Brain microvascular endothelial cell (primary cell): ENCODE measurements at regions not wholly inside any gene's neighbourhood (a gene's known extent, or its start where the extent isn't known, plus 50 kb on each side); places are given as distances from the start of the nearest gene placed in this dataset.
"Not testable (repeated sequence)": the region's sequence is repeated elsewhere in the genome, so short reads cannot be mapped to it uniquely, and the experiment has no call there.

ENCODE experiments used
- DNase-seq: peaks from one replicate; pipeline ENCODE4 v3.0.0-alpha.2; 2020
- H3K27ac ChIP-seq: fragments of 250-450 bp; sonication (Bioruptor Pico); 2 replicates; pipeline ENCODE4 v1.5.1; 2020; ENCODE audit warnings: mild to moderate bottlenecking, moderate library complexity
- H3K27me3 ChIP-seq: fragments of 250-450 bp; sonication (Bioruptor Pico); replicated peaks from 2 replicates; pipeline ENCODE4 v1.5.1; 2020; ENCODE audit warnings: mild to moderate bottlenecking
- H3K36me3 ChIP-seq: fragments of 250-450 bp; sonication (Bioruptor Pico); replicated peaks from 2 replicates; pipeline ENCODE4 v1.5.1; 2020; ENCODE audit warnings: mild to moderate bottlenecking
- H3K4me3 ChIP-seq: 2 replicates; pipeline ENCODE4 v1.5.1; 2011; ENCODE audit warnings: low read depth, mild to moderate bottlenecking, control low read depth, low read length, moderate library complexity
- CTCF ChIP-seq: IDR thresholded peaks from 2 replicates; pipeline ENCODE4 v1.5.1; 2011; ENCODE audit warnings: low read depth, mild to moderate bottlenecking, moderate library complexity, low read length, control low read depth, inconsistent platforms; ENCODE audit errors: missing control alignments
- in situ Hi-C: cut with HindIII; loops from 2 replicates; pipeline ENCODE4 v1.10.0; 2017; ENCODE audit warnings: low sequenced_read_pairs, low pct_ligation_motif_present

GRCh38 chr20:57813509-57814269 lies 103.9 kb upstream of the PMEPA1 start:
- Histone ChIP-seq H3K27ac (no peak overlapping the region), H3K4me3 (no peak overlapping the region), H3K36me3 (no peaks in the 10 kb centered on the region), H3K27me3 (peaks cover 2% of the 10 kb centered on the region)
- in situ Hi-C loops, result no loop called here
- no peak for DNase-seq
- TF ChIP-seq CTCF, result no peak

- H3K36me3 ChIP-seq, in situ Hi-C loops, H3K4me3 ChIP-seq, DNase-seq, H3K27ac ChIP-seq, H3K27me3 ChIP-seq: not testable (repeated sequence)
Observed at GRCh38 chr20:57812632-57813031, 102.8 kb upstream of the PMEPA1 start.

GRCh38 chr20:57811374-57812020 lies 101.7 kb upstream of the PMEPA1 start:
- H3K27me3 ChIP-seq, result no peaks in the 10 kb centered on the region
- in situ Hi-C loops, result no loop called here
- no peaks in the 10 kb centered on the region for H3K36me3 ChIP-seq
- H3K27ac ChIP-seq, result no peak overlapping the region
- no peak for TF ChIP-seq CTCF
- no peak for DNase-seq
- no peak overlapping the region for H3K4me3 ChIP-seq

- in situ Hi-C loops, result no loop called here
- Histone ChIP-seq H3K4me3 (no peak overlapping the region), H3K27ac (no peak overlapping the region), H3K27me3 (no peaks in the 10 kb centered on the region), H3K36me3 (no peaks in the 10 kb centered on the region)
- DNase-seq, result no peak
- TF ChIP-seq CTCF, result no peak
Observed at GRCh38 chr20:57810511-57811373, 100.9 kb upstream of the PMEPA1 start.

GRCh38 chr20:57809661-57810172 lies 99.9 kb upstream of the PMEPA1 start:
- TF ChIP-seq CTCF, result no peak
- Histone ChIP-seq H3K36me3 (no peaks in the 10 kb centered on the region), H3K27ac (no peak overlapping the region), H3K27me3 (no peaks in the 10 kb centered on the region), H3K4me3 (no peak overlapping the region)
- DNase-seq, result no peak
- in situ Hi-C loops, result no loop called here

- Histone ChIP-seq H3K27ac (no peak overlapping the region), H3K4me3 (no peak overlapping the region), H3K27me3 (no peaks in the 10 kb centered on the region), H3K36me3 (no peaks in the 10 kb centered on the region)
- in situ Hi-C loops, result no loop called here
- TF ChIP-seq CTCF, result no peak
- DNase-seq, result no peak
Observed at GRCh38 chr20:57809149-57809548, 99.3 kb upstream of the PMEPA1 start.
